Loucy (cell line): ENCODE measurements at regions not wholly inside any gene's neighbourhood (a gene's known extent, or its start where the extent isn't known, plus 50 kb on each side); places are given as distances from the start of the nearest gene placed in this dataset.

Source experiments
- H2AFZ ChIP-seq: fragments of 200-600 bp; sonication (generic); 2 replicates; pipeline ENCODE4 v1.6.0; 2016; ENCODE audit warnings: antibody characterized with exemption, mild to moderate bottlenecking, low read length, moderate library complexity
- H3F3A ChIP-seq: fragments of 200-600 bp; 2 replicates; pipeline ENCODE4 v1.6.0; 2016; ENCODE audit warnings: antibody characterized with exemption, low read depth, mild to moderate bottlenecking
- H3K27me3 ChIP-seq: fragments of 200-600 bp; sonication (generic); 2 replicates; pipeline ENCODE4 v1.6.1; 2014; ENCODE audit warnings: low read length, mild to moderate bottlenecking; ENCODE audit not compliant: insufficient read depth, poor library complexity, severe bottlenecking
- H3K36me3 ChIP-seq: fragments of 200-600 bp; sonication (generic); 2 replicates; pipeline ENCODE4 v1.6.1; 2016; ENCODE audit warnings: low read length; ENCODE audit not compliant: insufficient read depth
- H3K4me1 ChIP-seq: fragments of 200-600 bp; sonication (generic); 2 replicates; pipeline ENCODE4 v1.5.1; 2014; ENCODE audit warnings: low read length, mild to moderate bottlenecking; ENCODE audit not compliant: insufficient read depth, poor library complexity, severe bottlenecking
- H3K4me2 ChIP-seq: fragments of 200-600 bp; sonication (generic); 2 replicates; pipeline ENCODE4 v1.6.0; 2014; ENCODE audit warnings: antibody characterized with exemption, low read length, low read depth, mild to moderate bottlenecking; ENCODE audit not compliant: poor library complexity, severe bottlenecking
- H3K4me3 ChIP-seq: fragments of 200-600 bp; sonication (generic); 2 replicates; pipeline ENCODE4 v1.5.1; 2014; ENCODE audit warnings: low read length, mild to moderate bottlenecking, mixed read lengths; ENCODE audit not compliant: poor library complexity, severe bottlenecking
- H3K79me2 ChIP-seq: fragments of 200-600 bp; sonication (generic); 2 replicates; pipeline ENCODE4 v1.6.1; 2014; ENCODE audit warnings: low read length; ENCODE audit not compliant: insufficient read depth
- H3K9ac ChIP-seq: fragments of 200-600 bp; sonication (generic); 2 replicates; pipeline ENCODE4 v1.6.0; 2014; ENCODE audit warnings: mild to moderate bottlenecking, low read depth, low read length, moderate library complexity; ENCODE audit not compliant: poor library complexity, severe bottlenecking
- H3K9me2 ChIP-seq: fragments of 200-600 bp; sonication (generic); replicated peaks from 2 replicates; pipeline ENCODE4 v1.6.1; 2016; ENCODE audit warnings: low read depth, low read length, mixed read lengths
- H3K9me3 ChIP-seq: fragments of 200-600 bp; sonication (generic); 2 replicates; pipeline ENCODE4 v1.6.1; 2014; ENCODE audit warnings: mild to moderate bottlenecking, antibody characterized with exemption, low read length, low read depth; ENCODE audit not compliant: insufficient read depth
- H4K20me1 ChIP-seq: fragments of 200-600 bp; sonication (generic); 2 replicates; pipeline ENCODE4 v1.6.0; 2014; ENCODE audit warnings: antibody characterized with exemption, low read length, mild to moderate bottlenecking; ENCODE audit not compliant: insufficient read depth, poor library complexity, severe bottlenecking
- CTCF ChIP-seq: fragments of 200-600 bp; sonication (generic); conservative IDR thresholded peaks from 2 replicates; pipeline ENCODE4 v1.5.1; 2014; ENCODE audit warnings: mild to moderate bottlenecking, antibody characterized with exemption, low read length
- EZH2phosphoT487 ChIP-seq: fragments of 200-600 bp; IDR thresholded peaks from 2 replicates; pipeline ENCODE4 v1.6.1; 2018; ENCODE audit warnings: antibody characterized with exemption, mild to moderate bottlenecking, moderate library complexity, borderline replicate concordance

- no peak overlapping the region for H3K4me3 ChIP-seq
- no peak overlapping the region for H3K4me2 ChIP-seq
- TF ChIP-seq CTCF (no peak), EZH2phosphoT487 (no peak)
- no peaks in the 10 kb centered on the region for H3K36me3 ChIP-seq
- H3F3A ChIP-seq: peaks cover 6% of the 10 kb centered on the region; the same call in 1 of the 2 replicates
- no peaks in the 10 kb centered on the region for H4K20me1 ChIP-seq
- peaks cover 48% of the 10 kb centered on the region for H3K79me2 ChIP-seq
- H3K9me3 ChIP-seq: no peaks in the 10 kb centered on the region
- H2AFZ ChIP-seq: no peak overlapping the region
- H3K4me1 ChIP-seq: peaks cover 60% of the 10 kb centered on the region
- no peak overlapping the region for H3K9ac ChIP-seq
- H3K9me2 ChIP-seq: no peaks in the 10 kb centered on the region
- no peaks in the 10 kb centered on the region for H3K27me3 ChIP-seq
Observed at GRCh38 chr17:77346765-77347164, 206.0 kb downstream of the SEC14L1 start.

- H3K4me1 ChIP-seq: peaks cover 56% of the 10 kb centered on the region
- no peaks in the 10 kb centered on the region for H3K27me3 ChIP-seq
- peaks cover 6% of the 10 kb centered on the region; the same call in 1 of the 2 replicates for H3F3A ChIP-seq
- no peaks in the 10 kb centered on the region for H3K36me3 ChIP-seq
- H3K9me2 ChIP-seq: no peaks in the 10 kb centered on the region
- H4K20me1 ChIP-seq: no peaks in the 10 kb centered on the region
- TF ChIP-seq EZH2phosphoT487: no peak
- TF ChIP-seq CTCF: no peak
- peaks cover 48% of the 10 kb centered on the region for H3K79me2 ChIP-seq
- no peak overlapping the region for H3K9ac ChIP-seq
- no peak overlapping the region for H2AFZ ChIP-seq
- H3K4me3 ChIP-seq: no peak overlapping the region
- H3K9me3 ChIP-seq: no peaks in the 10 kb centered on the region
- no peak overlapping the region for H3K4me2 ChIP-seq
Observed at GRCh38 chr17:77347544-77347943, 206.8 kb downstream of the SEC14L1 start.

GRCh38 chr17:77349976-77350830 is 209.4 kb downstream of the SEC14L1 start:
- H3K79me2 ChIP-seq: peaks cover 28% of the 10 kb centered on the region; the same call in 1 of the 2 replicates

More at GRCh38 chr17:77349976-77350830, 209.4 kb downstream of the SEC14L1 start:
- H3K27me3 ChIP-seq: no peaks in the 10 kb centered on the region
- no peak overlapping the region for H3K4me3 ChIP-seq
- H3K4me2 ChIP-seq: no peak overlapping the region
- no peaks in the 10 kb centered on the region for H3K9me2 ChIP-seq
- H3K9ac ChIP-seq: peak overlapping the region; percentile 55
- peaks cover 34% of the 10 kb centered on the region for H3K4me1 ChIP-seq
- H3K36me3 ChIP-seq: no peaks in the 10 kb centered on the region
- no peaks in the 10 kb centered on the region for H4K20me1 ChIP-seq
- H3K9me3 ChIP-seq: no peaks in the 10 kb centered on the region
- no peak overlapping the region for H2AFZ ChIP-seq
- TF ChIP-seq CTCF: no peak
- TF ChIP-seq EZH2phosphoT487: no peak
- H3F3A ChIP-seq: no peaks in the 10 kb centered on the region
